ENCODE measurements at regions not wholly inside any gene's neighbourhood (a gene's known extent, or its start where the extent isn't known, plus 50 kb on each side); places are given as distances from the start of the nearest gene placed in this dataset.

DNA sequence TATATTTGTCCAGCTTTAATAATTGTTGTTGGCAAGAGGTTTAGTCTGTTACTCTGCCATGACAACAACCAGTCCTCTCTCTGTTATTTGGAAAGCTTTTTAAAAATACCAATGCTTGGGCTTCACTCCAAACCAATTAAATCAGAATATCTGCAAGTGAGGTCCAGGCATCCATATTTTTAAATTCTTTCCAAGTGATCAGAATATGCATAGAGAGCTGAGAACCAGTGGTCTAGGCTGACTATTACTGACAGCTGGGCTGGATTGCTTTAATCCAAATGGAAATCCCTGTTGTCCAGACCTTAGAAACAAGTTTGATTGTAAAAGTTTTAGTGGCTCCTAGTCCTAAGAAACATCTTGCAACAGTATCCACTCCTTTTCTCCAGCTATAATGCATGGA is 1059.7 kb upstream of the ACVR2A start:
- TF ChIP-seq, protein P1, sequence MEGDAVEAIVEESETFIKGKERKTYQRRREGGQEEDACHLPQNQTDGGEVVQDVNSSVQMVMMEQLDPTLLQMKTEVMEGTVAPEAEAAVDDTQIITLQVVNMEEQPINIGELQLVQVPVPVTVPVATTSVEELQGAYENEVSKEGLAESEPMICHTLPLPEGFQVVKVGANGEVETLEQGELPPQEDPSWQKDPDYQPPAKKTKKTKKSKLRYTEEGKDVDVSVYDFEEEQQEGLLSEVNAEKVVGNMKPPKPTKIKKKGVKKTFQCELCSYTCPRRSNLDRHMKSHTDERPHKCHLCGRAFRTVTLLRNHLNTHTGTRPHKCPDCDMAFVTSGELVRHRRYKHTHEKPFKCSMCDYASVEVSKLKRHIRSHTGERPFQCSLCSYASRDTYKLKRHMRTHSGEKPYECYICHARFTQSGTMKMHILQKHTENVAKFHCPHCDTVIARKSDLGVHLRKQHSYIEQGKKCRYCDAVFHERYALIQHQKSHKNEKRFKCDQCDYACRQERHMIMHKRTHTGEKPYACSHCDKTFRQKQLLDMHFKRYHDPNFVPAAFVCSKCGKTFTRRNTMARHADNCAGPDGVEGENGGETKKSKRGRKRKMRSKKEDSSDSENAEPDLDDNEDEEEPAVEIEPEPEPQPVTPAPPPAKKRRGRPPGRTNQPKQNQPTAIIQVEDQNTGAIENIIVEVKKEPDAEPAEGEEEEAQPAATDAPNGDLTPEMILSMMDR (IDR thresholded peaks at IDR 0.05; ENCODE audit: insufficient read depth, low read length) = no peak
- TF ChIP-seq, protein P2, sequence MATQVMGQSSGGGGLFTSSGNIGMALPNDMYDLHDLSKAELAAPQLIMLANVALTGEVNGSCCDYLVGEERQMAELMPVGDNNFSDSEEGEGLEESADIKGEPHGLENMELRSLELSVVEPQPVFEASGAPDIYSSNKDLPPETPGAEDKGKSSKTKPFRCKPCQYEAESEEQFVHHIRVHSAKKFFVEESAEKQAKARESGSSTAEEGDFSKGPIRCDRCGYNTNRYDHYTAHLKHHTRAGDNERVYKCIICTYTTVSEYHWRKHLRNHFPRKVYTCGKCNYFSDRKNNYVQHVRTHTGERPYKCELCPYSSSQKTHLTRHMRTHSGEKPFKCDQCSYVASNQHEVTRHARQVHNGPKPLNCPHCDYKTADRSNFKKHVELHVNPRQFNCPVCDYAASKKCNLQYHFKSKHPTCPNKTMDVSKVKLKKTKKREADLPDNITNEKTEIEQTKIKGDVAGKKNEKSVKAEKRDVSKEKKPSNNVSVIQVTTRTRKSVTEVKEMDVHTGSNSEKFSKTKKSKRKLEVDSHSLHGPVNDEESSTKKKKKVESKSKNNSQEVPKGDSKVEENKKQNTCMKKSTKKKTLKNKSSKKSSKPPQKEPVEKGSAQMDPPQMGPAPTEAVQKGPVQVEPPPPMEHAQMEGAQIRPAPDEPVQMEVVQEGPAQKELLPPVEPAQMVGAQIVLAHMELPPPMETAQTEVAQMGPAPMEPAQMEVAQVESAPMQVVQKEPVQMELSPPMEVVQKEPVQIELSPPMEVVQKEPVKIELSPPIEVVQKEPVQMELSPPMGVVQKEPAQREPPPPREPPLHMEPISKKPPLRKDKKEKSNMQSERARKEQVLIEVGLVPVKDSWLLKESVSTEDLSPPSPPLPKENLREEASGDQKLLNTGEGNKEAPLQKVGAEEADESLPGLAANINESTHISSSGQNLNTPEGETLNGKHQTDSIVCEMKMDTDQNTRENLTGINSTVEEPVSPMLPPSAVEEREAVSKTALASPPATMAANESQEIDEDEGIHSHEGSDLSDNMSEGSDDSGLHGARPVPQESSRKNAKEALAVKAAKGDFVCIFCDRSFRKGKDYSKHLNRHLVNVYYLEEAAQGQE (IDR thresholded peaks at IDR 0.05; ENCODE audit: insufficient replicate concordance, low read depth) = no peak

All from HL-60 (cell line).